ENCODE measurements at regions not wholly inside any gene's neighbourhood (a gene's known extent, or its start where the extent isn't known, plus 50 kb on each side); places are given as distances from the start of the nearest gene placed in this dataset.
"Not testable (repeated sequence)": the region's sequence is repeated elsewhere in the genome, so short reads cannot be mapped to it uniquely, and the experiment has no call there.

GRCh38 chr10:124214610-124215375 lies 121.4 kb upstream of the CHST15 start:
- DNase-seq (ENCODE audit: low read depth in 2 of 2) = no peak

GRCh38 chr10:124213899-124214510 lies 120.6 kb upstream of the CHST15 start:
- DNase-seq (ENCODE audit: low read depth in 2 of 2) = no peak

- no peak for DNase-seq (ENCODE audit: low read depth in 2 of 2)
Measured at GRCh38 chr10:124213471-124213870, 120.1 kb upstream of the CHST15 start.

- DNase-seq (ENCODE audit: low read depth in 2 of 2) = no peak
Measured at GRCh38 chr10:124212702-124213101, 119.3 kb upstream of the CHST15 start.

GRCh38 chr10:124211921-124212320 lies 118.5 kb upstream of the CHST15 start:
- DNase-seq (ENCODE audit: low read depth in 2 of 2) = no peak

- no peak for DNase-seq (ENCODE audit: low read depth in 2 of 2)
Measured at GRCh38 chr10:124210263-124210662, 116.9 kb upstream of the CHST15 start.

GRCh38 chr10:124207391-124207790 lies 114.0 kb upstream of the CHST15 start:
- no peak for DNase-seq (ENCODE audit: low read depth in 2 of 2)

GRCh38 chr10:124206616-124207015 lies 113.2 kb upstream of the CHST15 start:
- DNase-seq (ENCODE audit: low read depth in 2 of 2) = no peak

GRCh38 chr10:124205432-124205831 lies 112.0 kb upstream of the CHST15 start:
- DNase-seq (ENCODE audit: low read depth in 2 of 2) = no peak

- no peak for DNase-seq (ENCODE audit: low read depth in 2 of 2)
Measured at GRCh38 chr10:124204726-124205125, 111.3 kb upstream of the CHST15 start.

GRCh38 chr10:124200011-124200410 lies 106.6 kb upstream of the CHST15 start:
- no peak for DNase-seq (ENCODE audit: low read depth in 2 of 2)

- DNase-seq (ENCODE audit: low read depth in 2 of 2) = no peak
Measured at GRCh38 chr10:124198871-124199270, 105.5 kb upstream of the CHST15 start.

GRCh38 chr10:124198125-124198501 lies 104.7 kb upstream of the CHST15 start:
- DNase-seq (ENCODE audit: low read depth in 2 of 2) = no peak

- DNase-seq (ENCODE audit: low read depth in 2 of 2) = no peak
Measured at GRCh38 chr10:124197371-124198124, 104.2 kb upstream of the CHST15 start.

- DNase-seq (ENCODE audit: low read depth in 2 of 2) = no peak
Measured at GRCh38 chr10:124196659-124197058, 103.3 kb upstream of the CHST15 start.

- DNase-seq (ENCODE audit: low read depth in 2 of 2) = no peak
Measured at GRCh38 chr10:124194199-124194824, 100.9 kb upstream of the CHST15 start.

GRCh38 chr10:124193309-124193696 lies 99.9 kb upstream of the CHST15 start:
- no peak for DNase-seq (ENCODE audit: low read depth in 2 of 2)

GRCh38 chr10:124192664-124193308 lies 99.4 kb upstream of the CHST15 start:
- DNase-seq (ENCODE audit: low read depth in 2 of 2) = not testable (repeated sequence)

GRCh38 chr10:124190476-124190875 lies 97.1 kb upstream of the CHST15 start:
- DNase-seq (ENCODE audit: low read depth in 2 of 2) = not testable (repeated sequence)

- DNase-seq (ENCODE audit: low read depth in 2 of 2) = no peak
Measured at GRCh38 chr10:124186956-124187355, 93.6 kb upstream of the CHST15 start.

GRCh38 chr10:124185084-124185483 lies 91.7 kb upstream of the CHST15 start:
- no peak for DNase-seq (ENCODE audit: low read depth in 2 of 2)
